HG02571 (cell line): ENCODE measurements at regions not wholly inside any gene's neighbourhood (a gene's known extent, or its start where the extent isn't known, plus 50 kb on each side); places are given as distances from the start of the nearest gene placed in this dataset.

ENCODE experiments used
- ATAC-seq: cut with Tn5 transposase; IDR thresholded peaks from one replicate; pipeline ENCODE4 v1.9.1; 2021; ENCODE audit warnings: mild to moderate bottlenecking, moderate library complexity; ENCODE audit not compliant: unreplicated experiment

- ATAC-seq, result peak; percentile 60
These were observed 109.7 kb upstream of the GADL1 start for GRCh38 chr3:31004025-31004678.

GRCh38 chr3:31008994-31009393, 114.5 kb upstream of the GADL1 start:
- ATAC-seq, result no peak

GRCh38 chr3:31009881-31010280, 115.4 kb upstream of the GADL1 start:
- ATAC-seq, result no peak

- no peak for ATAC-seq
These were observed 116.0 kb upstream of the GADL1 start for GRCh38 chr3:31010491-31010890.

GRCh38 chr3:31011380-31011779, 116.9 kb upstream of the GADL1 start:
- no peak for ATAC-seq

GRCh38 chr3:31013090-31013489, 118.6 kb upstream of the GADL1 start:
- no peak for ATAC-seq

GRCh38 chr3:31013843-31014242, 119.4 kb upstream of the GADL1 start:
- no peak for ATAC-seq

- ATAC-seq, result no peak
These were observed 120.0 kb upstream of the GADL1 start for GRCh38 chr3:31014317-31015040.

- ATAC-seq, result no peak
These were observed 121.7 kb upstream of the GADL1 start for GRCh38 chr3:31016196-31016595.

- no peak for ATAC-seq
These were observed 128.3 kb upstream of the GADL1 start for GRCh38 chr3:31022716-31023115.

GRCh38 chr3:31025541-31025940, 131.1 kb upstream of the GADL1 start:
- no peak for ATAC-seq

- ATAC-seq, result no peak
These were observed 132.8 kb upstream of the GADL1 start for GRCh38 chr3:31027191-31027761.

- no peak for ATAC-seq
These were observed 133.5 kb upstream of the GADL1 start for GRCh38 chr3:31027914-31028313.

- no peak for ATAC-seq
These were observed 134.3 kb upstream of the GADL1 start for GRCh38 chr3:31028766-31029165.

- no peak for ATAC-seq
These were observed 135.2 kb upstream of the GADL1 start for GRCh38 chr3:31029706-31030105.

GRCh38 chr3:31035681-31036080, 141.2 kb upstream of the GADL1 start:
- no peak for ATAC-seq

- no peak for ATAC-seq
These were observed 143.8 kb upstream of the GADL1 start for GRCh38 chr3:31038086-31038739.

- no peak for ATAC-seq
These were observed 144.7 kb upstream of the GADL1 start for GRCh38 chr3:31039145-31039544.

GRCh38 chr3:31041161-31041978, 146.9 kb upstream of the GADL1 start:
- no peak for ATAC-seq

GRCh38 chr3:31043184-31043819, 148.8 kb upstream of the GADL1 start:
- no peak for ATAC-seq
